Ishikawa (cell line): ENCODE measurements at regions not wholly inside any gene's neighbourhood (a gene's known extent, or its start where the extent isn't known, plus 50 kb on each side); places are given as distances from the start of the nearest gene placed in this dataset.

ENCODE experiments used
- CEBPB ChIP-seq: IDR thresholded peaks from 2 replicates; pipeline ENCODE4 v1.6.1; 2012
- CREB1 ChIP-seq: IDR thresholded peaks from 2 replicates; pipeline ENCODE4 v1.6.1; 2012; ENCODE audit warnings: low read depth
- EGR1 ChIP-seq: IDR thresholded peaks from 2 replicates; pipeline ENCODE4 v1.6.1; 2012
- EP300 ChIP-seq: IDR thresholded peaks from 2 replicates; pipeline ENCODE4 v1.6.1; 2012; ENCODE audit warnings: borderline replicate concordance
- FOXM1 ChIP-seq: IDR thresholded peaks from 2 replicates; pipeline ENCODE4 v1.6.1; 2012; ENCODE audit warnings: low read depth, borderline replicate concordance
- NFIC ChIP-seq: IDR thresholded peaks from 2 replicates; pipeline ENCODE4 v1.6.1; 2012
- RAD21 ChIP-seq: IDR thresholded peaks from 2 replicates; pipeline ENCODE4 v1.6.1; 2012; ENCODE audit warnings: low read depth
- TAF1 ChIP-seq: IDR thresholded peaks from 2 replicates; pipeline ENCODE4 v1.6.1; 2012; ENCODE audit warnings: low read depth, mild to moderate bottlenecking
- TCF12 ChIP-seq: IDR thresholded peaks from 2 replicates; pipeline ENCODE4 v1.6.1; 2012; ENCODE audit warnings: low read depth
- TEAD4 ChIP-seq: IDR thresholded peaks from 2 replicates; pipeline ENCODE4 v1.6.1; 2012
- YY1 ChIP-seq: IDR thresholded peaks from 2 replicates; pipeline ENCODE4 v1.6.1; 2012; ENCODE audit warnings: low read depth
- ZBTB7A ChIP-seq: IDR thresholded peaks from 2 replicates; pipeline ENCODE4 v1.6.1; 2012; ENCODE audit warnings: low read depth
- TF ChIP-seq, protein P1 (sequence below): IDR thresholded peaks from 2 replicates; pipeline ENCODE4 v1.6.1; 2012
- TF ChIP-seq, protein P2 (sequence below): IDR thresholded peaks from 2 replicates; pipeline ENCODE4 v1.6.1; 2012
- TF ChIP-seq, protein P3 (sequence below): IDR thresholded peaks from 2 replicates; pipeline ENCODE4 v1.6.1; 2012; ENCODE audit warnings: low read depth, mild to moderate bottlenecking

DNA sequence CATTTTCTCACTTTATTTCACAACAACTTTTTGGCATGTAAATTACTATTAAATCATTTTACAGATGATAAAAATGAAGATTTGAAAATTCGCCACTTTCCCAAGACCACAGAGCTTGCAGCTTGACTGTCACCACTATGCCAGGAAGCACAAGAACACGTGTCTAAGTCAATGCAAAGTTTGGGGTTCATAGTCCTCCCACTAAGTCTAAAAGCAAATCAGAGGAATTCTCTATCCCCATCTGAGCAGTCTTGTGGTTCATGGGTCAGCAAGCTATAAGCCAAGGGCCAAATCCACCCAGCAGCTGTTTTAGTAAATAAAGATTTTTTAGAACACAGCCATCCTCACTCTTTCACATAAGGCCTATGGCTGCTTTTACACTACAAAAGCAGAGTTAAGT lies 833.3 kb upstream of the INTU start:
- no peak for TF ChIP-seq EP300
- no peak for TF ChIP-seq RAD21
- no peak for TF ChIP-seq ZBTB7A
- TF ChIP-seq TAF1 = no peak
- no peak for TF ChIP-seq FOXM1
- TF ChIP-seq NFIC = no peak
- no peak for TF ChIP-seq YY1
- TF ChIP-seq, protein P1, sequence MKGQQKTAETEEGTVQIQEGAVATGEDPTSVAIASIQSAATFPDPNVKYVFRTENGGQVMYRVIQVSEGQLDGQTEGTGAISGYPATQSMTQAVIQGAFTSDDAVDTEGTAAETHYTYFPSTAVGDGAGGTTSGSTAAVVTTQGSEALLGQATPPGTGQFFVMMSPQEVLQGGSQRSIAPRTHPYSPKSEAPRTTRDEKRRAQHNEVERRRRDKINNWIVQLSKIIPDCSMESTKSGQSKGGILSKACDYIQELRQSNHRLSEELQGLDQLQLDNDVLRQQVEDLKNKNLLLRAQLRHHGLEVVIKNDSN = no peak
- no peak for TF ChIP-seq TEAD4
- TF ChIP-seq, protein P2, sequence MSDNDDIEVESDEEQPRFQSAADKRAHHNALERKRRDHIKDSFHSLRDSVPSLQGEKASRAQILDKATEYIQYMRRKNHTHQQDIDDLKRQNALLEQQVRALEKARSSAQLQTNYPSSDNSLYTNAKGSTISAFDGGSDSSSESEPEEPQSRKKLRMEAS = no peak
- TF ChIP-seq CEBPB = no peak
- TF ChIP-seq, protein P3, sequence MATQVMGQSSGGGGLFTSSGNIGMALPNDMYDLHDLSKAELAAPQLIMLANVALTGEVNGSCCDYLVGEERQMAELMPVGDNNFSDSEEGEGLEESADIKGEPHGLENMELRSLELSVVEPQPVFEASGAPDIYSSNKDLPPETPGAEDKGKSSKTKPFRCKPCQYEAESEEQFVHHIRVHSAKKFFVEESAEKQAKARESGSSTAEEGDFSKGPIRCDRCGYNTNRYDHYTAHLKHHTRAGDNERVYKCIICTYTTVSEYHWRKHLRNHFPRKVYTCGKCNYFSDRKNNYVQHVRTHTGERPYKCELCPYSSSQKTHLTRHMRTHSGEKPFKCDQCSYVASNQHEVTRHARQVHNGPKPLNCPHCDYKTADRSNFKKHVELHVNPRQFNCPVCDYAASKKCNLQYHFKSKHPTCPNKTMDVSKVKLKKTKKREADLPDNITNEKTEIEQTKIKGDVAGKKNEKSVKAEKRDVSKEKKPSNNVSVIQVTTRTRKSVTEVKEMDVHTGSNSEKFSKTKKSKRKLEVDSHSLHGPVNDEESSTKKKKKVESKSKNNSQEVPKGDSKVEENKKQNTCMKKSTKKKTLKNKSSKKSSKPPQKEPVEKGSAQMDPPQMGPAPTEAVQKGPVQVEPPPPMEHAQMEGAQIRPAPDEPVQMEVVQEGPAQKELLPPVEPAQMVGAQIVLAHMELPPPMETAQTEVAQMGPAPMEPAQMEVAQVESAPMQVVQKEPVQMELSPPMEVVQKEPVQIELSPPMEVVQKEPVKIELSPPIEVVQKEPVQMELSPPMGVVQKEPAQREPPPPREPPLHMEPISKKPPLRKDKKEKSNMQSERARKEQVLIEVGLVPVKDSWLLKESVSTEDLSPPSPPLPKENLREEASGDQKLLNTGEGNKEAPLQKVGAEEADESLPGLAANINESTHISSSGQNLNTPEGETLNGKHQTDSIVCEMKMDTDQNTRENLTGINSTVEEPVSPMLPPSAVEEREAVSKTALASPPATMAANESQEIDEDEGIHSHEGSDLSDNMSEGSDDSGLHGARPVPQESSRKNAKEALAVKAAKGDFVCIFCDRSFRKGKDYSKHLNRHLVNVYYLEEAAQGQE = no peak
- TF ChIP-seq EGR1 = no peak
- TF ChIP-seq TCF12 = no peak
- TF ChIP-seq CREB1 = no peak

DNA sequence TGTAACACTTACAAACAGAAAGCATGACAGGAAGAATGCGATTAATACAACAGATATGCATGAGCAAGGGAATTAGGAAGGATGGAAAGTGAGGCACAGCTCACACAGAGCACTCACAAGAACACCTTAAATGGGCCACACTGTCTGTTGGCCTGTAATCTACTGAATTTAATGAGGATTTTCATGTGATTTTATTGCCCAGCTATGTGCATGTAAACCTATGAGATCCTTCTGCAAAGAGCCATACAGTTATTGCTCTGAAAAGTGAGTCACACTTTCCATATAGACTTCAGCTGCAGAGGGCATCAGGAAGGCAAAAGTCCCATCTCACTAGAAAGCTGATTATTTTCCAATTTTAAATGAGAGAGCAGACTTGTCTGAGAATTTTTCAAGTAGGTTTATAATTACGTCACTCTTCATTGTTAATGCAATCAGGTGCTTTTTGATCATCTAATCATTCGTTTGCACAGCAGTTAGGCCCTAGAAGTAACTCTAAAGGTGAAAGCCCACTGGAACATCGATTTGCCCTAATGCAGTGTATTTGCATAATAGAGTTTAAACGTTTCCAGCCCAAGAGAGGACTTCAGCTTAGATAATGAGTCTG lies 832.7 kb upstream of the INTU start:
- no peak for TF ChIP-seq ZBTB7A
- TF ChIP-seq, protein P2 = no peak

DNA sequence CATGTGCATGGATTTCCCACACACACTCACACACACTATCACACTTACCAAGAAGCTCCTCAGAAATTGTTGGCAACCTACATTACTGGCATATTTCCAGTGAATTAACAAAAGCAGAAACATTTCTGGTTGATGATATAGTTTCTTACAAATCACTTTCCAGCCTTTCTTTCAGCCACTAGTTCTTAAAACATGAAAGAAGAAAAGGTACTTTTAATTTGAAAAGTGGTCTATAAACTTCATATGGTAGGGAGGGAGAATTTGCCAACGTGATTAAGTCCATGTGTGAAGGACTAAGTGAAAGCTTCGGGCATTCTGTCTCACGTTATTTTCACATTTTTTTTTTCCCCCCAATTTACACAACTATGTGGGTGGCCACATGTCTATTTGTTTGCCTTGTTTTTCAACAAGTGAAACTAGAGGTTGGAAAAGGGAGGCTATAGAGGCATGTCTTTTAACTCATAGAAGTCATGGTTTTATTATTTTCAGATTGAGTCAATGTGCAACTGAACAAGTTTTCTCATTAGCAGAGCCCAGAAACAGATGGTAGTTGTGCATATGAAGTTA lies 832.1 kb upstream of the INTU start:
- TF ChIP-seq ZBTB7A = no peak
- no peak for TF ChIP-seq TCF12
- no peak for TF ChIP-seq TAF1
- TF ChIP-seq CREB1 = no peak

DNA sequence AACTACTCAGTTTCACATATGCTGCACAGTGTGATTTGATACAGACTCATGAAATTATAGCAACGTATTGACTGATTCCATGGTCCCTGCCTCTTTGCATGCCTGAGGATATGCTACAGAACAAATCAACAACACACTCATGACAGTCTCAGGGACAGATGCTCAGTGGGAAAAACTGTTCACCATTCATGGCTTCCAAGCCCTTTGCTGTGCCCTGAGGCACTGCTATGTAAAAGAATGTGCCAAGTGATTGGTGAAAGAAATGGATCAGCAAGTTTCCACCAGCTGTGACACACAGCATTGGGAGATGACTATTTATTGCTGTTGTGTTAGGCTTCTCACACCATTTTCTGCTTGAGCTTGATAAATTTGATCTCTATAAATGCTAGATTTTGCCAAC lies 825.6 kb upstream of the INTU start:
- TF ChIP-seq, protein P2 = no peak
- TF ChIP-seq CEBPB (no peak), ZBTB7A (no peak), NFIC (no peak), TEAD4 (no peak), TAF1 (no peak), YY1 (no peak), CREB1 (no peak), EP300 (no peak), EGR1 (no peak), FOXM1 (no peak), RAD21 (no peak), TCF12 (no peak)
- TF ChIP-seq, protein P1 = no peak
- TF ChIP-seq, protein P3 = no peak

DNA sequence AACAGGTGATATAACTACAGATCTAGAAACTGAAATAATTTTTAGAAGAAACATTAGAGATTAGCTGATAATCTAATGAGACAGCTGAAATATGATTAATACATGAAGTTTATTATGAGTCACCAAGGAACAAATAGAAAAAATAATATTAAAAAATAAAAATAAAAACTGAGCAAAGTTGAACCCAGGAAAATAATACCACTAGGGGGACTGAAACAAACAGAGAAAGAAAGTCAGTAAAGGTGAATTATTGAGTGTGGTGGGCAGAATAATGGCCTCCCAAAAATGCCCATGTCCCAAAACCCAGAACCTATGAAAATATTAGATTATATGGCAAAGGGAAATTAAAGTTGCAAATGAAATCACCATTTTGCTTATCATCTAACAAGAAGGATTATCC lies 820.7 kb upstream of the INTU start:
- no peak for TF ChIP-seq TAF1
- no peak for TF ChIP-seq FOXM1
- no peak for TF ChIP-seq TCF12
- no peak for TF ChIP-seq EP300
- no peak for TF ChIP-seq YY1
- no peak for TF ChIP-seq ZBTB7A
- TF ChIP-seq NFIC = no peak
- no peak for TF ChIP-seq TEAD4
- TF ChIP-seq RAD21 = no peak
- TF ChIP-seq, protein P3 = no peak
- TF ChIP-seq, protein P2 = no peak
- no peak for TF ChIP-seq EGR1
- TF ChIP-seq CREB1 = no peak
- TF ChIP-seq, protein P1 = no peak
- TF ChIP-seq CEBPB = no peak
